Aorta (tissue), 5 donors: ENCODE measurements at regions not wholly inside any gene's neighbourhood (a gene's known extent, or its start where the extent isn't known, plus 50 kb on each side); places are given as distances from the start of the nearest gene placed in this dataset.
"Not testable (repeated sequence)": the region's sequence is repeated elsewhere in the genome, so short reads cannot be mapped to it uniquely, and the experiment has no call there.

Experiments used
- ATAC-seq: fragments of 200-7000 bp; cut with Tn5 transposase; one replicate; pipeline ENCODE4 v1.9.1; 2022; ENCODE audit warnings: moderate library complexity; ENCODE audit not compliant: low FRiP score
- DNase-seq, 2 donors: peaks; one replicate each; pipeline ENCODE4 v3.0.0-alpha.2; 2020
- H3K27ac ChIP-seq, 2 donors: one replicate each; pipeline ENCODE4 v1.5.1; 2013; ENCODE audit warnings: low read length in 2 of 2, mild to moderate bottlenecking in 2 of 2, moderate library complexity in 2 of 2, control low read depth in 1 of 2, inconsistent platforms in 1 of 2, low read depth in 1 of 2
- H3K27me3 ChIP-seq, 2 donors: one replicate each; pipeline ENCODE4 v1.6.1; 2013; ENCODE audit warnings: control low read depth in 1 of 2, low read length in 1 of 2, mild to moderate bottlenecking in 1 of 2, moderate library complexity in 1 of 2; ENCODE audit not compliant: insufficient read depth in 2 of 2, control insufficient read depth in 1 of 2
- H3K36me3 ChIP-seq, 2 donors: one replicate each; pipeline ENCODE4 v1.6.1; 2013; ENCODE audit warnings: control low read depth in 1 of 2, low read length in 1 of 2, mild to moderate bottlenecking in 1 of 2; ENCODE audit not compliant: insufficient read depth in 2 of 2, control insufficient read depth in 1 of 2
- H3K4me1 ChIP-seq, 2 donors: one replicate each; pipeline ENCODE4 v1.6.1; 2013; ENCODE audit warnings: low read length in 2 of 2, control low read depth in 1 of 2, mild to moderate bottlenecking in 1 of 2, moderate library complexity in 1 of 2; ENCODE audit not compliant: insufficient read depth in 2 of 2, control insufficient read depth in 1 of 2
- H3K4me3 ChIP-seq, 2 donors: one replicate each; pipeline ENCODE4 v1.5.1; 2013; ENCODE audit warnings: low read length in 2 of 2, control low read depth in 1 of 2, mild to moderate bottlenecking in 1 of 2
- H3K9me3 ChIP-seq: one replicate; pipeline ENCODE4 v1.6.1; 2013; ENCODE audit warnings: mild to moderate bottlenecking, low read length; ENCODE audit not compliant: control insufficient read depth
- WGBS, 2 donors: extraction: QIAGEN DNeasy Blood & Tissue Kit; methylation state at CpG; one replicate each; pipeline ENCODE4 v1.1.7; 2013; 5-methylcytosine and 5-hydroxymethylcytosine counted together
- intact Hi-C, 2 donors: fragments of 100-400 bp; cut with DNase I; formaldehyde crosslinking; loops; one replicate each; pipeline versions ENCODE4 v1.14.2 to v1.15.0; 2022
- donor health status: healthy with polysubstance abuse.
- donor health status: Bipolar disorder and iron deficiency.
- donor health status: DM: no; HTN: no; CAD: no.
- donor health status: DM: no; HTN: no; CAD: no.
- donor health status: DM: yes; HTN: yes; CAD: no.

DNA sequence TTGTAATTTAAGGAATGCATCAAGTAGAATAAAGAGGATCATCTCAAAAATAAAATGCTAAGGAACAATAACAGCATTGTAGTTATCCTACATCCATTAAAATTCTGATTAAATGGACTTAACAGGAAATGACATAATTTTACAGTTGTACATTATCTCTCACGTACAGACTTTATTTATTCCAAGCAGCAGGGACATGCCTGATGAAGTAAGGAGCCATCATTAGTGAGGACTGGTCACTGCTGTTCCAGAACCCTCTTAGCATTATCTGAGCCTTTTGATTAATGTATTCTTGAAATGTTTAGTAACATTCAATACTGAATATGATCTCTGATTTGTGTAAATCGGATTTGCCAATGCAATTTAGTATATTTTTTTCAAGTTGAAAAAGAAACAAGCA is 516.1 kb downstream of the DACH1 start:
- Histone ChIP-seq H3K9me3 (no peaks in the 10 kb centered on the region), H3K4me3 (no peak overlapping the region), H3K27me3 (no peaks in the 10 kb centered on the region), H3K4me1 (no peaks in the 10 kb centered on the region), H3K27ac (no peak overlapping the region), H3K36me3 (no peaks in the 10 kb centered on the region)
- intact Hi-C loops, result no loop called here
- DNase-seq (no peak), ATAC-seq (no peak)
- WGBS, 2 donors, result 65% methylated on average over 2 of the region's 2 CpGs

DNA sequence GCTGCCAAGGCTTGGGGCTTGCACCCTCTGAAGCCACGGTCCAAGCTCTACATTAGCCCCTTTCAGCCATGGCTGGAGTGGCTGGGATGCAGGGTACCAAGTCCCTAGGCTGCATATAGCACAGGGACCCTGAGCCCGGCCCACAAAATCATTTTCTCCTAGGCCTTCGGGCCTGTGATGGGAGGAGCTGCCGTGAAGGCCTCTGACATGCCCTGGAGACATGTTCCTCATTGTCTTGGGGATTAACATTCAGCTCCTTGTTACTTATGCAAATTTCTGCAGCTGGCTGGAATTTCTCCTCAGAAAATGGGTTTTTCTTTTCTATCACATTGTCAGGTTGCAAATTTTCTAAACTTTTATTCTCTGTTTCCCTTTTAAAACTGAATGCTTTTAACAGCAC is 521.1 kb downstream of the DACH1 start:
- H3K4me1 ChIP-seq, intact Hi-C loops, H3K36me3 ChIP-seq, H3K27ac ChIP-seq, H3K4me3 ChIP-seq, DNase-seq, ATAC-seq, H3K27me3 ChIP-seq, H3K9me3 ChIP-seq: not testable (repeated sequence)
- WGBS, 2 donors, result 86 to 87% methylated on average over 4 of the region's 4 CpGs

DNA sequence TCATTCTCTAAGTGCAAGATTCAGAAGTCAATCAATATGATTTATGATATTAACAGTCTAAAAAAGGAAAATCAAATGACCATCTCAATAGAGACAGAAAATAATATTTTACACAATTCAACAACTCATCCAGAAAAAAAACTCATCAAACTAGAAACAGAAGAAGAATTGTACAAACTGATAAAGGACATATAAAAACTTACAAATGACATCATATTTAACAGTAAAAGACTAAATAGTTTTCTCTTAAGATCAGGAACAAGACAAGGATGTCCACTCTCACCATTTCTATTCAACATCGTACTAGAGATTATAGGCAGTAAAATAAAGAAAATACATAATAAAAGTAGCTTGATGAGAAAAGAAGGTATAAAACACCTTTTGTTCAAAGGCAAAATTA is 527.3 kb downstream of the DACH1 start:
- WGBS, 2 donors, result 86 to 88% methylated on average over 1 of the region's 1 CpG
- Histone ChIP-seq H3K9me3 (no peaks in the 10 kb centered on the region), H3K36me3 (no peaks in the 10 kb centered on the region), H3K4me3 (no peak overlapping the region), H3K27ac (no peak overlapping the region), H3K4me1 (no peaks in the 10 kb centered on the region), H3K27me3 (no peaks in the 10 kb centered on the region)
- ATAC-seq (no peak), DNase-seq (no peak)
- intact Hi-C loops, result no loop called here

DNA sequence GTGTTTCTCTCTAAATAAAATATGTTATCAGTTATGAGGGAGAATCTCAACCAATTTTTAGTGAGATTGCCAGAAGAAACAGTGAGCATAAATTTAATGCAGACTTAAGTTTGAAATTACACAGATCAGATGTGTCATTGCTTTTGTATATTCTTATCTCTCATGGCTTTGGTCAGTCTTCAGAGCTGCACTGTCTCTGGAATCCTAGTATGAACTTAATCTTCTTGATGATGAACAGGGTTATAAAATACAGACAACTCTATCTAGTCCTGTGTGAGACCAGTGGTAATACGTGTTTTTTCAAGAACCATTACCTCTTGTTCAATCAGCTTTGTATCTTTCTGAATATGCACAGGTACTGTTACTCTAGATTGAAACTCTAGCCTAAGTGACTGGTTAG is 528.0 kb downstream of the DACH1 start:
- Histone ChIP-seq H3K36me3 (no peaks in the 10 kb centered on the region), H3K27ac (no peak overlapping the region), H3K9me3 (no peaks in the 10 kb centered on the region), H3K4me3 (no peak overlapping the region), H3K4me1 (no peaks in the 10 kb centered on the region), H3K27me3 (no peaks in the 10 kb centered on the region)
- DNase-seq, result no peak
- no peak for ATAC-seq
- WGBS, 2 donors, result 67 to 78% methylated on average over 1 of the region's 1 CpG
- intact Hi-C loops, result no loop called here

DNA sequence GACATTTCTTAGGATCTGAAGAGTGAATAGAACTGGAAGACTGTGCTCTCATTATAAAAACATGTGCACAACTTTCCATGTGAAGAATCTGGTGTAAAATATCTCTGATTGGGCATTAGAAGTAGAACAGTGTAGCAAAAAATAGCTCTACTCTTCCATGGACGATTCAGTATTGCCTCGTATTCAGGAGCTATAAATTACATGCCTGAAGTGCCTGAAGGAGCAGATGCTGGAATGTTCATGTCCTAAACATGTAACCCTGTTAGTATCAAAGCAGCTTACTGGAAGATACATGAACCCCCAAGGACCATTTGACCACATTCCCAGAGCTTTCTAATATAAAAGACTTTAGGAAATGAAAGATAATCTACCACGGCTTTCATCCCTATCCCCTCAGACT is 528.9 kb downstream of the DACH1 start:
- 19 to 23% methylated on average over 3 of the region's 3 CpGs for WGBS, 2 donors
- H3K4me3 ChIP-seq, result no peak overlapping the region
- H3K36me3 ChIP-seq, result no peaks in the 10 kb centered on the region
- no peak for ATAC-seq
- H3K4me1 ChIP-seq, result no peaks in the 10 kb centered on the region
- no peaks in the 10 kb centered on the region for H3K27me3 ChIP-seq
- intact Hi-C loops, result no loop called here
- no peaks in the 10 kb centered on the region for H3K9me3 ChIP-seq
- no peak overlapping the region for H3K27ac ChIP-seq
- no peak for DNase-seq

DNA sequence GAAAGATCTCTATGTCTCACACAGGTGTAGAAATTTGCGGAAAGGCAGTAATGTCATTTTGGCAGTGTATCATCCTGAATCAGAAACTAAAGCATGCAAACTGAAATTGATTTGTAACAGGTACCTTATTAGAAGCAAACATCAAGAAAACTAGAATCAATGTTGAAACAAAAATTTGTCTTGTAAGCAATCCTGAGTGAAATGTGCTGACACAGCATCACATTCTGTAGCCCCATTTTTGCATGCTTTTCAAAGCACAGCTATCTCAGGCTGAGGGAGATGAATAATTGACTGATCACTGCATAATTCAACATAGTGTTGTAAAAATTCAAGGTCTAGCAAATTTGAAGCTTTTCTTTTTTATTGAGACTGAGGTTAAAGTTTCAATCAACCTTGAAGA is 539.7 kb downstream of the DACH1 start:
- no peaks in the 10 kb centered on the region for H3K27me3 ChIP-seq
- no peak overlapping the region for H3K4me3 ChIP-seq
- no peaks in the 10 kb centered on the region for H3K9me3 ChIP-seq
- H3K36me3 ChIP-seq, result no peaks in the 10 kb centered on the region
- H3K4me1 ChIP-seq, result no peaks in the 10 kb centered on the region
- WGBS, 2 donors, result 92 to 93% methylated on average over 1 of the region's 1 CpG
- no peak for DNase-seq
- no peak for ATAC-seq
- no peak overlapping the region for H3K27ac ChIP-seq
- intact Hi-C loops, result no loop called here

DNA sequence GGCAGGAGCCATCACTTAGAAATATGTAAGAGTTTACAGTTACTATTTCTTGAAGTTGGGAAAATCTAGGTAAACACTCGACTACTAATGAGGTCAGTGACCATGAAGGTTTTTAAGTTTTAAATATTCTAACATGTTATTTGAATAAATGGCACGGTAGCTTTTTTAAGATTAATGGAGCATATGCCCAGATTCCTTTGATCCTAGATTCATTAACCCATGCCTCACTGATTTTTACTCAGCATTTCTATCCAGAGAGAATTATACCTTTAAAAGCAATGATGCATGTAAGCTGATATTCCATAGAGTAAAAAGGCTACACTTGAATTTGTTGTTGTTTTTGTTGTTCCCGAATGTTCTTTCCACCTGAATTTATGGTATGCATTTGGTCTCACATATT is 541.4 kb downstream of the DACH1 start:
- Histone ChIP-seq H3K9me3 (no peaks in the 10 kb centered on the region), H3K27me3 (no peaks in the 10 kb centered on the region), H3K4me3 (no peak overlapping the region), H3K36me3 (no peaks in the 10 kb centered on the region), H3K27ac (no peak overlapping the region), H3K4me1 (no peaks in the 10 kb centered on the region)
- 65 to 66% methylated on average over 3 of the region's 3 CpGs for WGBS, 2 donors
- DNase-seq (no peak), ATAC-seq (no peak)
- intact Hi-C loops, result no loop called here

DNA sequence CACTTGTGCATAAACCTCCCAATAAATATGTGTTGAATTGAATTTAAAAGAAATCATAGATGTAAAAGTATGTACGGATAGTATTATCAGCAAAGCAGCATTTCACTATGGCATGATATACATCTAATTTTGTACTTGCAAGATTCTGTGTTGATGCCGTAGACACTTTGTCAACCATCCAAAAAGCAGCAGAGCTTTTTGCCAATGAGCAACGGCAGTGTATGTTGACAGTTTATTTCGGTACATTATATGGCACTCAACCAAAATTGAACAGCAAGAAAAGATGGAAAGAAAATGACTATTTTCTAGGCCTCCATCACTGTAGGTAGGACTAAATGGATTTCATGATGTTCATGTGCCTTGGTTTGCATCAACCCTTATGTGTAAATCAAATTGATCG is 543.7 kb downstream of the DACH1 start:
- no peak overlapping the region for H3K27ac ChIP-seq
- H3K36me3 ChIP-seq, result no peaks in the 10 kb centered on the region
- 61 to 66% methylated on average over 5 of the region's 5 CpGs for WGBS, 2 donors
- no peaks in the 10 kb centered on the region for H3K4me1 ChIP-seq
- H3K27me3 ChIP-seq, result no peaks in the 10 kb centered on the region
- intact Hi-C loops, result no loop called here
- DNase-seq (no peak), ATAC-seq (no peak)
- no peaks in the 10 kb centered on the region for H3K9me3 ChIP-seq
- H3K4me3 ChIP-seq, result no peak overlapping the region

DNA sequence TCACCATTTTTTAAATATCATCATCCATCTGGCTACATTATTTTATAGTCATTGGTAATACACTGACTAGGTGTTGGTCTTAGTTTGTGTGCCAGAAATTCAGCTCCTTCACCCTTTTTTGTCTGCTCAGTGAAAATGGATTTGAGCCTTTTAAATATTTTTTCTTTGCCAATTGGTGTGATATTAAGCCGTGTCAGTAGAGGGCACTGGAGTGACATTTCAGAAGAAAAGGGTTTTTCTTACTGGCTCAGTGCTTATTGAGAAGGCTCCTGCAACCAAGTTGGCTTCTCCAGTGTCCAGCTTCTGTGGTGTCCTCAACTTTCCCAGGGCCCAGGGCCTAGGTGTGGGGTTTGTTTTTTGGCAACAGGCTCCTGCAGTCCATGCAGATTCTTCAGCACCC is 546.6 kb downstream of the DACH1 start:
- H3K27ac ChIP-seq, result no peak overlapping the region
- no peaks in the 10 kb centered on the region for H3K9me3 ChIP-seq
- WGBS, 2 donors, result 65 to 75% methylated on average over 1 of the region's 1 CpG
- ATAC-seq, result no peak
- intact Hi-C loops, result no loop called here
- no peaks in the 10 kb centered on the region for H3K4me1 ChIP-seq
- no peak overlapping the region for H3K4me3 ChIP-seq
- no peaks in the 10 kb centered on the region for H3K27me3 ChIP-seq
- no peak for DNase-seq
- H3K36me3 ChIP-seq, result no peaks in the 10 kb centered on the region
